Loucy (cell line): ENCODE measurements at regions not wholly inside any gene's neighbourhood (a gene's known extent, or its start where the extent isn't known, plus 50 kb on each side); places are given as distances from the start of the nearest gene placed in this dataset.

ENCODE experiments used
- CTCF ChIP-seq: fragments of 200-600 bp; sonication (generic); conservative IDR thresholded peaks from 2 replicates; pipeline ENCODE4 v1.5.1; 2014; ENCODE audit warnings: mild to moderate bottlenecking, antibody characterized with exemption, low read length
- EZH2phosphoT487 ChIP-seq: fragments of 200-600 bp; IDR thresholded peaks from 2 replicates; pipeline ENCODE4 v1.6.1; 2018; ENCODE audit warnings: antibody characterized with exemption, mild to moderate bottlenecking, moderate library complexity, borderline replicate concordance

GRCh38 chr7:155941688-155942087 lies 129.4 kb upstream of the SHH start:
- TF ChIP-seq CTCF (no peak), EZH2phosphoT487 (no peak)
